BJ (cell line): ENCODE measurements at regions not wholly inside any gene's neighbourhood (a gene's known extent, or its start where the extent isn't known, plus 50 kb on each side); places are given as distances from the start of the nearest gene placed in this dataset.

Experiments
- CTCF ChIA-PET: fragments of 350-600 bp; formaldehyde crosslinking; extraction: SDS; loops from one replicate; lab custom pipeline; 2021; ENCODE audit warnings: antibody characterized with exemption, inconsistent platforms; lab: Yijun Ruan, JAX
- POLR2A ChIA-PET: fragments of 300-600 bp; sonication (Branson Sonifier 250); formaldehyde crosslinking; extraction: SDS; loops from one replicate; lab custom pipeline; 2021; ENCODE audit warnings: antibody characterized with exemption; lab: Charles Lee
- DNase-seq: peaks from one replicate; pipeline ENCODE4 v3.0.0-alpha.2; 2011; ENCODE audit warnings: low read depth
- H3K27me3 ChIP-seq: 2 replicates; pipeline ENCODE4 v1.6.0; 2011; ENCODE audit warnings: low read length; ENCODE audit not compliant: control insufficient read depth, insufficient read depth
- H3K36me3 ChIP-seq: 2 replicates; pipeline ENCODE4 v1.5.1; 2011; ENCODE audit warnings: low read length; ENCODE audit not compliant: control insufficient read depth, insufficient read depth
- H3K4me3 ChIP-seq: 2 replicates; pipeline ENCODE4 v1.5.1; 2011; ENCODE audit warnings: low read depth, mild to moderate bottlenecking, control low read depth, low read length
- CTCF ChIP-seq: IDR thresholded peaks from 2 replicates; pipeline ENCODE4 v1.5.1; 2011; ENCODE audit warnings: low read depth, mild to moderate bottlenecking, control low read depth, inconsistent platforms, low read length, moderate library complexity; ENCODE audit not compliant: insufficient read depth

- no peak for DNase-seq
- Histone ChIP-seq H3K4me3 (no peak overlapping the region), H3K36me3 (no peaks in the 10 kb centered on the region), H3K27me3 (no peaks in the 10 kb centered on the region)
- POLR2A ChIA-PET: no interaction called here
- CTCF ChIA-PET: interaction anchor here (0.8 to 0.9 kb wide), 2 partner anchors 14 to 26 kb away, joined by 3 read pairs; no protein-coding TSS in a partner anchor
- TF ChIP-seq CTCF: no peak
Measured at GRCh38 chr4:31104577-31104976, 384.4 kb downstream of the PCDH7 start.

- ChIA-PET POLR2A (no interaction called here), CTCF (no interaction called here)
- no peak for DNase-seq
- H3K4me3 ChIP-seq: no peak overlapping the region
- H3K27me3 ChIP-seq: no peaks in the 10 kb centered on the region
- no peak for TF ChIP-seq CTCF
- no peaks in the 10 kb centered on the region for H3K36me3 ChIP-seq
Measured at GRCh38 chr4:31106419-31106818, 386.2 kb downstream of the PCDH7 start.

GRCh38 chr4:31107362-31107761 lies 387.2 kb downstream of the PCDH7 start:
- Histone ChIP-seq H3K36me3 (no peaks in the 10 kb centered on the region), H3K4me3 (no peak overlapping the region), H3K27me3 (no peaks in the 10 kb centered on the region)
- CTCF ChIA-PET: no interaction called here
- DNase-seq: no peak
- TF ChIP-seq CTCF: no peak
- POLR2A ChIA-PET: no interaction called here

- no peaks in the 10 kb centered on the region for H3K36me3 ChIP-seq
- no peak for DNase-seq
- H3K4me3 ChIP-seq: no peak overlapping the region
- ChIA-PET POLR2A (no interaction called here), CTCF (no interaction called here)
- no peaks in the 10 kb centered on the region for H3K27me3 ChIP-seq
- TF ChIP-seq CTCF: no peak
Measured at GRCh38 chr4:31108762-31109161, 388.6 kb downstream of the PCDH7 start.

- no peak for DNase-seq
- ChIA-PET CTCF (no interaction called here), POLR2A (no interaction called here)
- no peak overlapping the region for H3K4me3 ChIP-seq
- TF ChIP-seq CTCF: no peak
- H3K27me3 ChIP-seq: no peaks in the 10 kb centered on the region
- no peaks in the 10 kb centered on the region for H3K36me3 ChIP-seq
Measured at GRCh38 chr4:31111790-31112189, 391.6 kb downstream of the PCDH7 start.
